Right lobe of liver (tissue), 6 donors: ENCODE measurements at regions not wholly inside any gene's neighbourhood (a gene's known extent, or its start where the extent isn't known, plus 50 kb on each side); places are given as distances from the start of the nearest gene placed in this dataset.

Experiments used
- ATAC-seq, 4 donors: fragments of 200-7000 bp; cut with Tn5 transposase; one replicate each; pipeline ENCODE4 v1.9.1; 2020; ENCODE audit warnings: mild to moderate bottlenecking in 4 of 4, moderate library complexity in 4 of 4
- DNase-seq, 3 donors: peaks; one replicate each; pipeline ENCODE4 v3.0.0-alpha.2; 2020
- H3K27ac ChIP-seq, 3 donors: fragments of 200-600 bp; one replicate each; pipeline ENCODE4 v1.8.0; 2022
- H3K27me3 ChIP-seq, 2 donors: fragments of 200-600 bp; one replicate each; pipeline ENCODE4 v1.8.0; 2022
- H3K36me3 ChIP-seq, 4 donors: fragments of 200-600 bp; sonication (generic) in 1 of 4; one replicate each; pipeline versions ENCODE4 v1.5.1 to v1.8.0; 2017 to 2022; ENCODE audit warnings: control low read depth in 1 of 4
- H3K4me1 ChIP-seq, 4 donors: fragments of 200-600 bp; sonication (generic) in 1 of 4; one replicate each; pipeline versions ENCODE4 v1.5.1 to v1.8.0; 2017 to 2022; ENCODE audit warnings: control low read depth in 1 of 4
- H3K4me3 ChIP-seq, 3 donors: fragments of 200-600 bp; one replicate each; pipeline ENCODE4 v1.8.0; 2022
- H3K9me3 ChIP-seq, 4 donors: fragments of 200-600 bp; sonication (generic) in 1 of 4; one replicate each; pipeline versions ENCODE4 v1.5.1 to v1.8.0; 2017 to 2022; ENCODE audit warnings: control low read depth in 1 of 4
- CTCF ChIP-seq, 4 donors: fragments of 200-600 bp in 3 of 4; fragments of 450-650 bp in 1 of 4; IDR thresholded peaks; one replicate each; pipeline versions ENCODE4 v1.5.1 to v1.8.0; 2016 to 2022; ENCODE audit warnings: antibody characterized with exemption in 4 of 4, mild to moderate bottlenecking in 2 of 4
- POLR2A ChIP-seq: fragments of 450-650 bp; IDR thresholded peaks from one replicate; pipeline ENCODE4 v1.6.1; 2017; ENCODE audit warnings: antibody characterized with exemption, mild to moderate bottlenecking
- WGBS: methylation state at CpG from one replicate; pipeline ENCODE4 v1.1.6; 2018; ENCODE audit warnings: low coverage, low lambda C conversion rate; ENCODE audit not compliant: insufficient coverage; ENCODE audit errors: missing lambda C conversion rate; 5-methylcytosine and 5-hydroxymethylcytosine counted together
- intact Hi-C, 2 donors: fragments of 100-400 bp; cut with DNase I; formaldehyde crosslinking; loops; one replicate each; pipeline versions ENCODE4 v1.11.2 to v1.14.1; 2022
- donor health status: DM: no; HTN: yes; CAD: no.
- donor health status: DM: no; HTN: no; CAD: no.
- donor health status: DM: no; HTN: no; CAD: no.
- donor health status: DM: no; HTN: yes; CAD: no.
- donor health status: DM: no; HTN: yes; CAD: no.

- H3K4me3 ChIP-seq, result no peak overlapping the region
- no peak for DNase-seq
- no peak overlapping the region for H3K27ac ChIP-seq
- ATAC-seq, result no peak
- H3K4me1 ChIP-seq, result no peaks in the 10 kb centered on the region
- 47% methylated on average over 8 of the region's 8 CpGs for WGBS
- intact Hi-C loops, result no loop called here
- H3K9me3 ChIP-seq, result no peaks in the 10 kb centered on the region
- no peaks in the 10 kb centered on the region for H3K27me3 ChIP-seq
- TF ChIP-seq CTCF (IDR thresholded peaks at IDR 0.05) (no peak), POLR2A (no peak)
- no peaks in the 10 kb centered on the region for H3K36me3 ChIP-seq
Measured at GRCh38 chr2:17272652-17273525, 245.4 kb downstream of the RAD51AP2 start.

- Histone ChIP-seq H3K27me3 (no peaks in the 10 kb centered on the region), H3K27ac (no peak overlapping the region), H3K4me1 (no peaks in the 10 kb centered on the region), H3K9me3 (no peaks in the 10 kb centered on the region), H3K4me3 (no peak overlapping the region), H3K36me3 (no peaks in the 10 kb centered on the region)
- no peak for TF ChIP-seq CTCF (IDR thresholded peaks at IDR 0.05)
- no peak for TF ChIP-seq POLR2A
- no peak for DNase-seq
- 90% methylated on average over 1 of the region's 1 CpG for WGBS
- ATAC-seq, result no peak
- intact Hi-C loops, result no loop called here
Measured at GRCh38 chr2:17272170-17272569, 246.1 kb downstream of the RAD51AP2 start.

- H3K36me3 ChIP-seq, result no peaks in the 10 kb centered on the region
- H3K27ac ChIP-seq, result no peak overlapping the region
- H3K27me3 ChIP-seq, result no peaks in the 10 kb centered on the region
- H3K9me3 ChIP-seq, result no peaks in the 10 kb centered on the region
- WGBS, result 59% methylated on average over 4 of the region's 4 CpGs
- H3K4me3 ChIP-seq, result no peak overlapping the region
- TF ChIP-seq CTCF (IDR thresholded peaks at IDR 0.05) (no peak), POLR2A (no peak)
- H3K4me1 ChIP-seq, result no peaks in the 10 kb centered on the region
- ATAC-seq (no peak), DNase-seq (no peak)
- intact Hi-C loops, result no loop called here
Measured at GRCh38 chr2:17271416-17271815, 246.8 kb downstream of the RAD51AP2 start.

GRCh38 chr2:17270894-17271293 lies 247.3 kb downstream of the RAD51AP2 start:
- DNase-seq (no peak), ATAC-seq (peak; percentile 21 to 51 (median 42))
- Histone ChIP-seq H3K4me3 (no peak overlapping the region), H3K27ac (no peak overlapping the region), H3K27me3 (no peaks in the 10 kb centered on the region), H3K36me3 (no peaks in the 10 kb centered on the region), H3K4me1 (no peaks in the 10 kb centered on the region), H3K9me3 (no peaks in the 10 kb centered on the region)
- TF ChIP-seq CTCF (IDR thresholded peaks at IDR 0.05) (no peak), POLR2A (no peak)
- intact Hi-C loops, result no loop called here
- WGBS, result 45% methylated on average over 5 of the region's 5 CpGs
